ENCODE measurements at regions not wholly inside any gene's neighbourhood (a gene's known extent, or its start where the extent isn't known, plus 50 kb on each side); places are given as distances from the start of the nearest gene placed in this dataset.
"Not testable (repeated sequence)": the region's sequence is repeated elsewhere in the genome, so short reads cannot be mapped to it uniquely, and the experiment has no call there.

- DNase-seq: no peak
Observed at GRCh38 chr4:66516940-66517339, 846.7 kb upstream of the EPHA5 start.

- DNase-seq: no peak
Observed at GRCh38 chr4:66506985-66507384, 836.7 kb upstream of the EPHA5 start.

GRCh38 chr4:66501997-66502396, 831.7 kb upstream of the EPHA5 start:
- DNase-seq: no peak

GRCh38 chr4:66490729-66491128, 820.4 kb upstream of the EPHA5 start:
- DNase-seq: no peak

GRCh38 chr4:66489783-66490452, 819.6 kb upstream of the EPHA5 start:
- DNase-seq: no peak

- no peak for DNase-seq
Observed at GRCh38 chr4:66489370-66489769, 819.1 kb upstream of the EPHA5 start.

GRCh38 chr4:66486068-66486467, 815.8 kb upstream of the EPHA5 start:
- no peak for DNase-seq

GRCh38 chr4:66482186-66482585, 811.9 kb upstream of the EPHA5 start:
- DNase-seq: no peak

- DNase-seq: peak; percentile 22
Observed at GRCh38 chr4:66475596-66475995, 805.3 kb upstream of the EPHA5 start.

- no peak for DNase-seq
Observed at GRCh38 chr4:66465111-66465510, 794.8 kb upstream of the EPHA5 start.

- not testable (repeated sequence) for DNase-seq
Observed at GRCh38 chr4:66462890-66463289, 792.6 kb upstream of the EPHA5 start.

GRCh38 chr4:66451741-66452140, 781.5 kb upstream of the EPHA5 start:
- DNase-seq: no peak

- DNase-seq: no peak
Observed at GRCh38 chr4:66443008-66443407, 772.7 kb upstream of the EPHA5 start.

- DNase-seq: no peak
Observed at GRCh38 chr4:66439508-66439907, 769.2 kb upstream of the EPHA5 start.

GRCh38 chr4:66433706-66434105, 763.4 kb upstream of the EPHA5 start:
- no peak for DNase-seq

GRCh38 chr4:66430856-66431255, 760.6 kb upstream of the EPHA5 start:
- no peak for DNase-seq

- no peak for DNase-seq
Observed at GRCh38 chr4:66429276-66429675, 759.0 kb upstream of the EPHA5 start.

GRCh38 chr4:66416425-66416824, 746.1 kb upstream of the EPHA5 start:
- DNase-seq: no peak

GRCh38 chr4:66404141-66404540, 733.9 kb upstream of the EPHA5 start:
- no peak for DNase-seq

- no peak for DNase-seq
Observed at GRCh38 chr4:66376921-66377320, 706.6 kb upstream of the EPHA5 start.

- DNase-seq: no peak
Observed at GRCh38 chr4:66376396-66376795, 706.1 kb upstream of the EPHA5 start.

GRCh38 chr4:66373268-66373667, 703.0 kb upstream of the EPHA5 start:
- DNase-seq: no peak

- DNase-seq: no peak
Observed at GRCh38 chr4:66372706-66373105, 702.4 kb upstream of the EPHA5 start.

GRCh38 chr4:66367043-66367660, 696.9 kb upstream of the EPHA5 start:
- DNase-seq: no peak

- DNase-seq: not testable (repeated sequence)
Observed at GRCh38 chr4:66360395-66360794, 690.1 kb upstream of the EPHA5 start.
